ENCODE measurements at regions not wholly inside any gene's neighbourhood (a gene's known extent, or its start where the extent isn't known, plus 50 kb on each side); places are given as distances from the start of the nearest gene placed in this dataset.

DNA sequence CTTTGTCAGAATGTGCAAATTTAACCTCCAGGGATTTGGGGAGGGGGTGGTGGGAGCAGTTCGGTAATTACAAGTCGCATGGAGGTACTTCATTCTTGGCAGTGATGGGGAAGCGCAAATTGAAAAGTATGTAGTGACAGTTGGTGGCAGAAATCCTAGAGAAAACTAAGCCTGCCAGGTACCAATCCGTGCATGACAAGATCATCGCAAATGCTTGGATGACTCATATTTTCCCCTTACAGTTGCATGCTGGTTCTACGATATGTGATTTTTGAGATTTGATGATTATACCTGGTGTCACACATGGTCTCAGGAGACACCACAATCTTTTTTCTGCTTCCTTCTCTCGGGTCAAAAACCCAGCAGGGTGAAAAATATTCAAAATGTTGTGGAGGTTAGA is 479.7 kb upstream of the ID2 start:
- TF ChIP-seq, protein P1, sequence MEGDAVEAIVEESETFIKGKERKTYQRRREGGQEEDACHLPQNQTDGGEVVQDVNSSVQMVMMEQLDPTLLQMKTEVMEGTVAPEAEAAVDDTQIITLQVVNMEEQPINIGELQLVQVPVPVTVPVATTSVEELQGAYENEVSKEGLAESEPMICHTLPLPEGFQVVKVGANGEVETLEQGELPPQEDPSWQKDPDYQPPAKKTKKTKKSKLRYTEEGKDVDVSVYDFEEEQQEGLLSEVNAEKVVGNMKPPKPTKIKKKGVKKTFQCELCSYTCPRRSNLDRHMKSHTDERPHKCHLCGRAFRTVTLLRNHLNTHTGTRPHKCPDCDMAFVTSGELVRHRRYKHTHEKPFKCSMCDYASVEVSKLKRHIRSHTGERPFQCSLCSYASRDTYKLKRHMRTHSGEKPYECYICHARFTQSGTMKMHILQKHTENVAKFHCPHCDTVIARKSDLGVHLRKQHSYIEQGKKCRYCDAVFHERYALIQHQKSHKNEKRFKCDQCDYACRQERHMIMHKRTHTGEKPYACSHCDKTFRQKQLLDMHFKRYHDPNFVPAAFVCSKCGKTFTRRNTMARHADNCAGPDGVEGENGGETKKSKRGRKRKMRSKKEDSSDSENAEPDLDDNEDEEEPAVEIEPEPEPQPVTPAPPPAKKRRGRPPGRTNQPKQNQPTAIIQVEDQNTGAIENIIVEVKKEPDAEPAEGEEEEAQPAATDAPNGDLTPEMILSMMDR (IDR thresholded peaks at IDR 0.05), result no peak
- no peak for TF ChIP-seq EZH2 (IDR thresholded peaks at IDR 0.05)
